GM19035 (cell line): ENCODE measurements at regions not wholly inside any gene's neighbourhood (a gene's known extent, or its start where the extent isn't known, plus 50 kb on each side); places are given as distances from the start of the nearest gene placed in this dataset.

Source experiments
- ATAC-seq: cut with Tn5 transposase; IDR thresholded peaks from one replicate; pipeline ENCODE4 v1.9.1; 2021; ENCODE audit not compliant: unreplicated experiment

DNA sequence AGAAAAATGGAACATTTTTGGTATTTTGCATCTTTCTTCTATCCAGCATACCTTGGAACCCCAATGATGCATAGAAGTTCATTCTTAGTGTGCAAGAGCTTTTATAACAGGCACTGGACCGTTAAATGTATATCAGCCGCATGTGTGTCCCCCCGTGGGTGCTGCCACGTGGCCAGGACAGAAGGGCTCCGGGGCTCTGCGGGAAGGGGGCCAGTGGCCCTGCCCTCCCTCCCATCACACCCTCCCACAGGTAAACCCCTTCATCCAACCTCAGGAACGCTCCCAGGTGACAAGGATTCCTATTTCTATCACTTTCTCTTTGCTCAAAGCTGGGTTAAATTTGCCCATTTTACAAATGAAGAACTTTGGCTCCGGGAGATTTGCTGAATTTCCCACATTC, 393.4 kb upstream of the IRX4 start:
- no peak for ATAC-seq

DNA sequence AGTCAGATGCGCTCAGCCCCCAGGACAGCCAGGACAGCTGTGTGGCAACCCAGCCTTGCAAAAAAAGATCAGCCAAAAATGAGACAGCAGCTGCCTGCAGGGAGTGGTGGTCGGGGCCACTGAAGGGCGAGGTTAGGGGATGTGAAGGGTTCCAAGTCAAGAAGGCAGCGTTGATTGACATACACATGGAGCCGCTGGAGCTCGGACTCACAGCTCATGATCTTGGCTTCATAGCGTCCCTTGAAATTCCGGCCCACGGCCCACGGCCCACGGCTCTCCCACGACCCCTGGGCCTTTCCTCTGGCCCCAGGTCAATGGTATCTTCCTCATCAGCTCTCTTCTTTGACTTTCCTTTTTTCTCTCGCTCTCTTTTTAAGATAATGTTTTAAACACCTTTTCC, 390.0 kb upstream of the IRX4 start:
- ATAC-seq: no peak

DNA sequence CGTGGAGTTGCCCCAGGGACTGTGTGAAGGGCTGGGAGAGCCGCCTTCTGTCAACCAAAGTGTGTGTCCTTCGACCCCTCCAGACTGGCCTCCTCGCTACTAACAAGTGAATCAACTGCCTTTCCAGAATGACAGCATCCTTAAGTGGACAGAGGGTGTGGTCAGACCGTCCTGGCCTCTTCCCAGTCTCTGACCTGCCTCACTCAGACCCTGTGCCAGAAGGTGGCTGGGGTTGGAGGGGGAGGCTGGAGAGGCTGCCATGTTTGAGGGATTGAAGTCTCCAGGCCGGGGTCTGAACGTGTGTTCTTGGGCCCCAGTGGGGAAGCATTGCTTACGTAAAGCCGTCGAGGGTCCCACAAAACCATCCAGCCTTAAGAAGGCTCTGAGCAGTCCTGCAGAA, 389.3 kb upstream of the IRX4 start:
- no peak for ATAC-seq

- no peak for ATAC-seq
Measured at GRCh38 chr5:2271316-2271715, 388.6 kb upstream of the IRX4 start.

DNA sequence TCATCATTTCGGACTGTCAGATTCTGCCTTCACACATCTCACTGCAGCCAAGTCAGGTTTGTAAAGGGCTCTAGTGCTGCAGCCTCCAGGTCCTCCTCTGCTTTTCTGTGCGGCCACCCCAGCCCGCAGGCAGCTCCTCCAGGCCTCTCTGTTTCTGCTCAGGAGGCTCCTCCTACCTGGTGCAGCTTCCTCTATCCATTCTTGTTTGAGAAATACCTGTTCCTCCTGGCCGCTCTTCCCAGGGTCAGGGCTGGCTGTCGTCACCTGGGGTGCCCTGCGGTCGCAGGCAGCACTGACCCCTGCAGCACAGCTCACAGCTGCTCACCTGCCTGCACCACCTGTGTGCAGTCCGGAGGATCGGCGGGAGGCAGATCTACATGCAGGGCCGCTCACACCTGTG, 387.7 kb upstream of the IRX4 start:
- ATAC-seq: no peak

DNA sequence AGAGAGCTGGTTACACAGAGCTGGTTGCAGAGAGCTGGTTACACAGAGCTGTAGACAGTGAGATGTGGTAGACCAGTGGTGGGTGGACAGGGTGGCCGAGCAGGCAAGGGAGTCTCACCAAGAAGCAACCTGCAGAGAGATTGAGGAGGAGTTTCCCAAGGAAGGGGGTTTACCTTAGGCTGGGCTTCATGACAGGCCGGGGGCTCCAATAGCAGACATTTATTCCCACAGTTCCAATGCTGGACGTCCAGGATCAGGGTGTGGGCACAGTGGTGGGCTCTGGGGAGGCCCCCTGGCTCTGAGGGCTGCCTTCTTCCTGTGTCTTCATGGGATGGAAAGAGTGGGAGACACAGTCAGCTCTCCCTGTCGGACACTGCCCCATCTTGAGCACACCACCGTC, 386.9 kb upstream of the IRX4 start:
- ATAC-seq: no peak

- no peak for ATAC-seq
Measured at GRCh38 chr5:2267991-2268390, 385.3 kb upstream of the IRX4 start.

DNA sequence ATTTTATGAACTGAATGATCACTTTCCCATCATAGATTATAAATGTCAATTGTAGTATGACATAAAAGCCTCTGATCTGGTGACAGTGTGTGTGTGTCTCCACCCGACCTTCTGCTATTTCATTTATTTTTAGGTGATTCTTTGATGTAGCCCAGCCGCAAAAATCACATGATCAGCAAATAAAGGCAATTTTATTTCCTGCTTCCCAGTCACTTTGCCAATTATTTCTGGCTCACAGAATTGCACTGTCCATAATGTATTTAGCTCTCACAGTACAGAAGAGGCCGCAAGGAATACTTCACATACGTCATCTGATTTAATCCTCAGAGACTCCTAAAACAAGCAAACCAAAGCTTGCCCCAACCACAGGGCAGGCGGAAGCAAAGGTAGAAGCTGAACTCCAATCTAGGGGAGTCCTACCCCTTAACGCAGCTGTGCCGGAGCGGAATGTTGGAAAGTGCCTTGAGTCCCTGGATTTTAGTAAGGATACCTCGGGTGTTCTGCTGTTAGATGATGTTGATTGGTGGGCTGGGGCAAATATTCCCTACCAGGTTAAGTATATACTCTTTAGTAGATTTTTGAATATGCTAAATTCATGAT, 384.0 kb upstream of the IRX4 start:
- no peak for ATAC-seq

- ATAC-seq: no peak
Measured at GRCh38 chr5:2265341-2265740, 382.6 kb upstream of the IRX4 start.

GRCh38 chr5:2263763-2264162, 381.0 kb upstream of the IRX4 start:
- ATAC-seq: no peak

GRCh38 chr5:2262620-2263019, 379.9 kb upstream of the IRX4 start:
- ATAC-seq: no peak

- no peak for ATAC-seq
Measured at GRCh38 chr5:2261004-2261703, 378.4 kb upstream of the IRX4 start.

DNA sequence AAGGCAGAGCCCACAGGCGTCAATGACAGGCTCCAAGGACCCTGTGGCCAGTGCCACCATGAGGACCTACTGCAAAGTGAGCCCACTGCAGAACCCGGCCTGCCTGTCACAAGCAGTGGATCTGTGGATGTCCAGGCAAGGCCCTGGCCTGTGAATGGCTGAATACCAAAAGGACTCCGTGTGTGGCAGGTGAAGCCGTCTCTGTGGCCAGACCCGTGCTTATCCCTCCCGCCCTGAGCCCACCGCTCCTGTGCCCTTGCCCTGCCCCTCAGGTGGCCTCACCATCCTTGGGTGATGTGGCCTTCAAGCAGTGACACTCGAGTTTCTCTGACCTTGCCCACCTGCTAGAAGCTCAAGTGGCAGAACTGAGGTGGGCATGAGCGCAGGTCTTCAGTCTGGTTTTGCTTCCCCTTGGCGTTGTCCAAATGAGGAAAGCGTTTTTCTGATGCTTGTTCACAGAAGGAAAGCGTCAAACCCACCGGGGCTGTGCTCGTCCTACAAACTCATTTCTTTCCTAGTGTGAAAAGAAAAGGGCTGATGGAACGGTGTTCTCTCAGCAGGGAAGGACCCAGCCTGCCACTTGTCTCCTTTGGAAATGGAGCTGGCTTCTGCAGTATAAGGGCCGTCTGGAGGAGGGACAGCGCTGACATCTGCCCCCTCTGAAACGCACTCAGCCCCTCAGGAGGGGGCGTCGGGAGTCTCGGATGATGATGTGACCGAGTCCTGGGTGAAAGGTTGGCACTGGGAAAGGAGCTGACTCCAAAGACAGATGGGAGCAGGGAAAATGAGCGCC, 377.7 kb upstream of the IRX4 start:
- no peak for ATAC-seq

DNA sequence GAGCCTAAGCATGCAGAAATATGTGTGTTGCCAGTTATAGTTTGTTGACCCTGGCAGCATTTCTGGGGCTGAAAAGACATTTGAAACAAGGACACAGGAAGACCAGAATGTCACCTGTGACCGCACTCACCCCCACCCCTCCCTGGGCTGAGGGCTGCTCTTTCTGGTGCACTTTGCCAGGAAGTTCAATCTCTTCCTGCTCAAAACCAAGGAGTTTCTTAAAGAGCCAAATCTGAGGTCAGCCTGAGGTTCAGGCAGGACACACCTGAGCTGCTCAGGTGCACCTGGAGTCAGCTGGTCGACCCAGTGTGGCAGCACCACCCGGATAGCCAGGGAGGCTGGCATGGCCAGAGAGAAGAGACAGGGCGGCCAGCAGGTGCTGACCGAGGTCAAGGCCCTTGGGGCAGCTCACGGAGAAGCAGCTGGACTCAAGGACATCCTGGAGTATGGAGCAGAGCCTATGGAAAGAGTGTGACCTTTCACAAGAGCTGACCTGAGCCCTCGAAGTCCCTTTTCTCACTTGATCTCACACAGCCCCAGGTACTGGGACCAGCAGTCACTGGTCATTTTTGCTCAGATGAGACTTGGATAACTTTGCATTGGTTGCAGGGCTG, 376.9 kb upstream of the IRX4 start:
- no peak for ATAC-seq

DNA sequence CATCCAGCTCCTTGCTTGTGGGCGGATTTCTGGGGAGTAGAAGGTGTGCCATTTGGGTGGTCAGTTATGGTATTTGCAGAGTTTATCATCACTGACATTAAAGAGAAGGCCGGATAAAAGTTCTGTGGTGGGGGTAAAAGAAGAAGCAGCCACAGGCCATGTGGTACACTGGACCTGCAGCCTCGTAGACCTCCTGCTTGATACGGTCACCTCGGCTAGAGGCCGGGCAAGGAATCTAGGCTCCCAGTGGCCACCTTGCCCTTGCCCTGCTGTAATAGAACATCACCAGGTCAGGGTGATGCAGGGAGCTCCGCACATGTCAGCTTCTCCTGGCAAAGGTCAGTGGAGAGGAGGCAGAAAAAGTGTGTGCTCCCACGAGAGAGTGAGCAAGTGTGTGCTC, 376.1 kb upstream of the IRX4 start:
- no peak for ATAC-seq

DNA sequence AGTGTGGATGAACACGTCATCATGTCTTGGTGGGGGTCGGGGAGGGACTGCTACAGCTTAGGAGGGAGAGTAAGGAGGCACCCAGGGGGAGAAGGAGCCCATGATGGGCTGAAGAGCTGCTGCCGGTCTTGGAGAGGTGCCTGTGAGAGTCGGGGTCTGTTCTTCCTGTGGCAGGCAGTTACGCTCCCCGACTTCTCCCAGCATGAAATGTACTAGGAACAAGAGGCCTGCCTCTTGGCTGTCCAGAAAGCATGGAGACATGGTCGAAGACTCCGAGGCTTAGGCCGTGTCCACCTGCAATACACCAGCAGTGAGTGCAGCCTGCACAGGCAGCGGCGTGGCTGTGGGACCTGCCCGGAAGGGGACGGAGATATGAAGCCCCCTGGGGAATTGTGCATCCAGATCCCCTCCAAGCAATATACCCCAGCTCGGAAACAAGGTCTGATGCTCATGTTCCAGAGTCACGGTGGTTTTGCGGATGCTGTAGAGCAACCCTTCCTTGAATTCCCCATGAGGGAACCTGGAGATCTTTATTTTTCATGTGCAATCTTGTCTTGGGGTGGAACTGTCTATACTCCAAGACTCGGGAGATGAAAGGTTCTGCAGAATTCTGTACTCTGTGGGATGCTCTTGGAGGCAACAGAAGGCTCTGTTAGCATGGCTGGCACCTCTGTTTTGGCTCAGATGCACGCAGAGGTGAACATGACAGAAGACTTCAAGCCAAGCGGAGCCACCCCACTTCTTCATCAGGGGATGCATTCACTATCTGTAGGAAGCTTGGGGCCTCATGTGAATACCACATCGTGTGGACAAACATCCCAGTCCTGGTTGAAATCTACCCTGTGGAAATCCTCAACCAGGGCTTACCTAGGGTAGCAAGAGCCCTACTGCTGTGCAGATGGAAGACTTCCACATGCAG, 374.9 kb upstream of the IRX4 start:
- ATAC-seq: no peak

DNA sequence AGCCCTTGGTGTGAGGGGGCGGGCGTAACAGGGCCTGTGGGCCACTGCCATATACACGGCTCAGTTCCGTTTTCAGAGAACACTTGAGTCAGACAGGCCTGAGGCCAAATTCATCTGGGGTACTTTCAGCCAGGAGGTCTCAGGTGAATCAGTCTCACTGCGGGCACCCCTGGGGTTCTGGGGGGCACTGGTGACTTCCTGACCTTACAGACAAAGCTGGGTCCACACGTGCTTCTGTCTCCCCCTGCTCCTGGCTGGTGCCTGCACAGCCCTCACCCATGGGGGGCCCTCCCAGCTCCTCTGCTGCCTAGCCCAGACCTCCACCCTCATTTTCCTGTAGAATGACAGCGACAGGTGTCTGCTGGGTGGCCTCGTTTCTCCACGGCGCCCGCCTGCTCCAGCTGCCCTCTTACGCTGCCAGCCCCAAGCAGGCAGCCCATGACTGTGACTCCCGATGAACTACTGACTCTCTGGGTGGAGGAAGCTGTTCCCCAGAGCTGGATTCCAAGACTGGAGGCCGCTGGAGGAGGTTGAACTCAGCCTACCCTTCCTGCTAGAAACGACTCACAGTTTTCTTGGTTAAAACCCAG, 374.1 kb upstream of the IRX4 start:
- ATAC-seq: no peak

DNA sequence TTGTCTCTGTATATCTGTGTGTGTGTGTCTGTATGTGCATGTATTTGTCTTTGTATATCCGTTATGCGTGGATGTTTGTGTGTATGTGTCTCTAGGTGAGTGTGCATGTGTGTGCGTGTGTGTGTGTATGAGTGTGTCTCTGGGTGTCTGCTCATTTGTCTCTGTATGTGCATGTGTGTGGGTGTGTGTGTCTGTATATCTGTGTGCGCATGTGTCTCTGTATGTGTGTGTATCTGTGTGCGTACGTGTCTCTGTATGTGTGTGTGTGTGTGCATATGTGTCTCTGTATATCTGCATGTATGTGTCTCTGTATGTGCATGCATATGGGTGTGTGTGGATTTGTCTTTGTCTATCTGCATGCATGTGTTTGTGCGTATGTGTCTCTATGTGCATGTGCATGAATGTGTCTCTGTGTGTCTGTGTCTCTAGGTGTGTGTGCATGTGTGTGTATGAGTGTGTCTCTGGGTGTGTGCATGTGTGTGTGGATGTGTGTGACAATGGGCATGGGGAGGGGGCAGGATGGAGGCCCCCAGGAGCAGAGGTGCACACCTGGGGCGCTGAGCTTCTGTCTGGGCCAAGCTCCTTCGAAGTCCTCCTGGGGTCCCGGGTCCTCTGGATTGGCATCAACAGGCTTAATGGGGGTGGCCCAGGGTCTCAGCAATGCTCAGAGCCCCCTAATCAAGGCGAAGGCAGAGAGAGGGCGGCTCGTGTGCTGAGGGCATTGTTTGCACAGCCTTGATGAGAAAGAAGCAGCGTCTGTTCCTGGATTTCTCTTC, 373.4 kb upstream of the IRX4 start:
- ATAC-seq: no peak

- ATAC-seq: no peak
Measured at GRCh38 chr5:2254880-2255750, 372.4 kb upstream of the IRX4 start.
